ENCODE measurements at regions not wholly inside any gene's neighbourhood (a gene's known extent, or its start where the extent isn't known, plus 50 kb on each side); places are given as distances from the start of the nearest gene placed in this dataset.

- TF ChIP-seq CTCF (IDR thresholded peaks at IDR 0.05) (no peak), POLR2AphosphoS5 (IDR thresholded peaks at IDR 0.05) (no peak), POLR2A (IDR thresholded peaks at IDR 0.05) (no peak)
These were observed 261.1 kb downstream of the MEX3B start for GRCh38 chr15:81784751-81785150.

All from breast epithelium (tissue), 3 donors.